GM12891 (cell line): ENCODE measurements at regions not wholly inside any gene's neighbourhood (a gene's known extent, or its start where the extent isn't known, plus 50 kb on each side); places are given as distances from the start of the nearest gene placed in this dataset.

Source experiments
- POLR2AphosphoS5 ChIP-seq: IDR thresholded peaks from 2 replicates; pipeline ENCODE4 v1.6.1; 2011; ENCODE audit warnings: low read depth, low read length, control low read depth
- SPI1 ChIP-seq: IDR thresholded peaks from 2 replicates; pipeline ENCODE4 v1.6.1; 2011; ENCODE audit warnings: low read depth, low read length, control low read depth

GRCh38 chr3:124632566-124633140, 97.6 kb upstream of the UMPS start:
- TF ChIP-seq SPI1, result no peak
- TF ChIP-seq POLR2AphosphoS5, result no peak
